ENCODE measurements at regions not wholly inside any gene's neighbourhood (a gene's known extent, or its start where the extent isn't known, plus 50 kb on each side); places are given as distances from the start of the nearest gene placed in this dataset.
"Not testable (repeated sequence)": the region's sequence is repeated elsewhere in the genome, so short reads cannot be mapped to it uniquely, and the experiment has no call there.

GRCh38 chr1:221552792-221553191, 189.1 kb downstream of the DUSP10 start:
- TF ChIP-seq EP300, POLR2A (IDR thresholded peaks at IDR 0.05): not testable (repeated sequence)
- TF ChIP-seq, protein P1, sequence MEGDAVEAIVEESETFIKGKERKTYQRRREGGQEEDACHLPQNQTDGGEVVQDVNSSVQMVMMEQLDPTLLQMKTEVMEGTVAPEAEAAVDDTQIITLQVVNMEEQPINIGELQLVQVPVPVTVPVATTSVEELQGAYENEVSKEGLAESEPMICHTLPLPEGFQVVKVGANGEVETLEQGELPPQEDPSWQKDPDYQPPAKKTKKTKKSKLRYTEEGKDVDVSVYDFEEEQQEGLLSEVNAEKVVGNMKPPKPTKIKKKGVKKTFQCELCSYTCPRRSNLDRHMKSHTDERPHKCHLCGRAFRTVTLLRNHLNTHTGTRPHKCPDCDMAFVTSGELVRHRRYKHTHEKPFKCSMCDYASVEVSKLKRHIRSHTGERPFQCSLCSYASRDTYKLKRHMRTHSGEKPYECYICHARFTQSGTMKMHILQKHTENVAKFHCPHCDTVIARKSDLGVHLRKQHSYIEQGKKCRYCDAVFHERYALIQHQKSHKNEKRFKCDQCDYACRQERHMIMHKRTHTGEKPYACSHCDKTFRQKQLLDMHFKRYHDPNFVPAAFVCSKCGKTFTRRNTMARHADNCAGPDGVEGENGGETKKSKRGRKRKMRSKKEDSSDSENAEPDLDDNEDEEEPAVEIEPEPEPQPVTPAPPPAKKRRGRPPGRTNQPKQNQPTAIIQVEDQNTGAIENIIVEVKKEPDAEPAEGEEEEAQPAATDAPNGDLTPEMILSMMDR (IDR thresholded peaks at IDR 0.05), result not testable (repeated sequence)
